ENCODE measurements at regions not wholly inside any gene's neighbourhood (a gene's known extent, or its start where the extent isn't known, plus 50 kb on each side); places are given as distances from the start of the nearest gene placed in this dataset.

DNA sequence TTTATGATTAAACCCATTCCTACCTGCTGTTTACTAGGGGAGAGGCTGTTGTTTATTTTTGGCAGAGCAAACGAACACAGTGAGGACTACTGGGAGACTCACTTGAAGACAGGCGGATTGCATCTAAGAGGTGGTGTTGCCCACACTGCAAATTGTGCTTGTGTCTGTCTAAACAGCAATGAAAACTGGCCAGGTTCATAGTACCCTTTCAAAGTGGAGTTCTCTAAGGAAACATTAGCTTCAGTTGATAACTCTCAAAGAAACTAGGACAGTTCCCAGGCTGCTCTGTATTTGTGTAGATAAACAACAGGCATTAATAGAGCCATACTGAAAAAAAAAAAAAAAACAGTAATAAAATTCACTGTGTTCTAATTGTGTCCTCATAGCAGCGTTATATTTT, 466.0 kb upstream of the RGS6 start:
- no peak for TF ChIP-seq EZH2phosphoT487 (IDR thresholded peaks at IDR 0.05; ENCODE audit: borderline replicate concordance, low read depth, low read length)
- TF ChIP-seq, protein P1, sequence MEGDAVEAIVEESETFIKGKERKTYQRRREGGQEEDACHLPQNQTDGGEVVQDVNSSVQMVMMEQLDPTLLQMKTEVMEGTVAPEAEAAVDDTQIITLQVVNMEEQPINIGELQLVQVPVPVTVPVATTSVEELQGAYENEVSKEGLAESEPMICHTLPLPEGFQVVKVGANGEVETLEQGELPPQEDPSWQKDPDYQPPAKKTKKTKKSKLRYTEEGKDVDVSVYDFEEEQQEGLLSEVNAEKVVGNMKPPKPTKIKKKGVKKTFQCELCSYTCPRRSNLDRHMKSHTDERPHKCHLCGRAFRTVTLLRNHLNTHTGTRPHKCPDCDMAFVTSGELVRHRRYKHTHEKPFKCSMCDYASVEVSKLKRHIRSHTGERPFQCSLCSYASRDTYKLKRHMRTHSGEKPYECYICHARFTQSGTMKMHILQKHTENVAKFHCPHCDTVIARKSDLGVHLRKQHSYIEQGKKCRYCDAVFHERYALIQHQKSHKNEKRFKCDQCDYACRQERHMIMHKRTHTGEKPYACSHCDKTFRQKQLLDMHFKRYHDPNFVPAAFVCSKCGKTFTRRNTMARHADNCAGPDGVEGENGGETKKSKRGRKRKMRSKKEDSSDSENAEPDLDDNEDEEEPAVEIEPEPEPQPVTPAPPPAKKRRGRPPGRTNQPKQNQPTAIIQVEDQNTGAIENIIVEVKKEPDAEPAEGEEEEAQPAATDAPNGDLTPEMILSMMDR (conservative IDR thresholded peaks at IDR 0.05; ENCODE audit: low read length) = no peak
